Astrocyte (in vitro differentiated cells and primary cell): ENCODE measurements at regions not wholly inside any gene's neighbourhood (a gene's known extent, or its start where the extent isn't known, plus 50 kb on each side); places are given as distances from the start of the nearest gene placed in this dataset.

Experiments used
- DNase-seq: peaks from one replicate; pipeline ENCODE4 v3.0.0-alpha.2; 2010; ENCODE audit warnings: low read depth
- FAIRE-seq: peaks from 2 replicates; lab custom pipeline; 2011; peaks lifted over from hg19 to GRCh38; lab: Jason Lieb, UNC
- H2AFZ ChIP-seq: 2 replicates; pipeline ENCODE4 v1.6.0; 2012; ENCODE audit warnings: low read depth, low read length, inconsistent platforms
- H3K27ac ChIP-seq: 2 replicates; pipeline ENCODE4 v1.5.1; 2011; ENCODE audit warnings: low read depth, low read length, inconsistent platforms
- H3K27me3 ChIP-seq: 2 replicates; pipeline ENCODE4 v1.6.0; 2011; ENCODE audit warnings: low read length, inconsistent platforms; ENCODE audit not compliant: insufficient read depth
- H3K36me3 ChIP-seq: 2 replicates; pipeline ENCODE4 v1.5.1; 2011; ENCODE audit warnings: low read length, inconsistent platforms; ENCODE audit not compliant: insufficient read depth
- H3K4me1 ChIP-seq: 2 replicates; pipeline ENCODE4 v1.5.1; 2011; ENCODE audit warnings: low read length, inconsistent platforms; ENCODE audit not compliant: insufficient read depth
- H3K4me2 ChIP-seq: 2 replicates; pipeline ENCODE4 v1.6.0; 2012; ENCODE audit warnings: low read length, inconsistent platforms
- H3K4me3 ChIP-seq: 2 replicates; pipeline ENCODE4 v1.5.1; 2011; ENCODE audit warnings: low read depth, mild to moderate bottlenecking, low read length, inconsistent platforms; ENCODE audit not compliant: insufficient read depth
- H3K79me2 ChIP-seq: 2 replicates; pipeline ENCODE4 v1.6.0; 2012; ENCODE audit warnings: mild to moderate bottlenecking, low read length, inconsistent platforms; ENCODE audit not compliant: insufficient read depth
- H3K9ac ChIP-seq: 2 replicates; pipeline ENCODE4 v1.6.0; 2012; ENCODE audit warnings: mild to moderate bottlenecking, low read length, inconsistent platforms
- H3K9me3 ChIP-seq: 2 replicates; pipeline ENCODE4 v1.5.1; 2012; ENCODE audit warnings: low read depth, mild to moderate bottlenecking, low read length, inconsistent platforms; ENCODE audit not compliant: insufficient read depth
- H4K20me1 ChIP-seq: 2 replicates; pipeline ENCODE4 v1.6.0; 2012; ENCODE audit warnings: low read length, inconsistent platforms; ENCODE audit not compliant: insufficient read depth
- H3K27ac Mint-ChIP-seq: one replicate; pipeline ENCODE4 v1.8.0; 2021; ENCODE audit warnings: mild to moderate bottlenecking, mixed read lengths; ENCODE audit not compliant: unreplicated experiment
- H3K27me3 Mint-ChIP-seq: one replicate; pipeline ENCODE4 v1.8.0; 2021; ENCODE audit warnings: low read depth, mixed read lengths; ENCODE audit not compliant: unreplicated experiment
- H3K36me3 Mint-ChIP-seq: one replicate; pipeline ENCODE4 v1.8.0; 2021; ENCODE audit warnings: low read depth, mixed read lengths; ENCODE audit not compliant: unreplicated experiment
- H3K4me1 Mint-ChIP-seq: one replicate; pipeline ENCODE4 v1.8.0; 2021; ENCODE audit warnings: low read depth, mixed read lengths; ENCODE audit not compliant: unreplicated experiment
- H3K4me3 Mint-ChIP-seq: one replicate; pipeline ENCODE4 v1.8.0; 2021; ENCODE audit warnings: mild to moderate bottlenecking, moderate library complexity, mixed read lengths; ENCODE audit not compliant: unreplicated experiment
- H3K9me3 Mint-ChIP-seq: one replicate; pipeline ENCODE4 v1.8.0; 2021; ENCODE audit warnings: mild to moderate bottlenecking, mixed read lengths; ENCODE audit not compliant: unreplicated experiment
- EZH2 ChIP-seq: IDR thresholded peaks from 2 replicates; pipeline ENCODE4 v1.6.1; 2012; ENCODE audit warnings: mild to moderate bottlenecking, low read length, inconsistent platforms; ENCODE audit not compliant: insufficient read depth
- TF ChIP-seq, protein P1 (sequence below): IDR thresholded peaks from 2 replicates; pipeline ENCODE4 v1.5.1; 2011; ENCODE audit warnings: low read depth, mild to moderate bottlenecking, inconsistent platforms, low read length, moderate library complexity; ENCODE audit not compliant: insufficient read depth

DNA sequence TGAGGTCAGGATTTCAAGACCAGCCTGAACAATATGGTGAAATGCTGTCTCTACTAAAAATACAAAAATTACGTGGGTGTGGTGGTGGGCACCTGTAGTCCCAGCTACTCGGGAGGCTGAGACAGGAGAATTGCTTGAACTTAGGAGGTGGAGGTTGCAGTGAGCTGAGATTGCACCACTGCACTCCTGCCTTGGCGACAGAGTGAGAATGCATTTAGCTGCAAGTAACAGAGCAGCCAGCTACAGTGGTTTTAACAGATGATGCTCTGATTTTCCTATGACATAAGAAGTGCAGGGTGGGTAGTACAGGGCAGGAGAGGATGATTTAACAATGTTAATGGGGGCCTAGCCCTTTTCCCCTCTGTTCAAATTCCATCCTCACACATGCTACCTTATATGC, 267.9 kb downstream of the RPLP1 start:
- peaks cover 14% of the 10 kb centered on the region for H3K4me1 Mint-ChIP-seq
- H3K9me3 Mint-ChIP-seq = peaks cover 15% of the 10 kb centered on the region
- Histone ChIP-seq H3K27me3 (peaks cover 13% of the 10 kb centered on the region), H3K9ac (no peak overlapping the region), H3K4me3 (no peak overlapping the region), H3K4me2 (no peak overlapping the region), H3K9me3 (no peaks in the 10 kb centered on the region), H3K79me2 (no peaks in the 10 kb centered on the region), H3K27ac (no peak overlapping the region), H3K36me3 (no peaks in the 10 kb centered on the region), H4K20me1 (no peaks in the 10 kb centered on the region), H2AFZ (no peak overlapping the region), H3K4me1 (no peaks in the 10 kb centered on the region)
- no peak overlapping the region for H3K27ac Mint-ChIP-seq
- H3K4me3 Mint-ChIP-seq = no peak overlapping the region
- DNase-seq (no peak), FAIRE-seq (no peak)
- H3K27me3 Mint-ChIP-seq = peaks cover 54% of the 10 kb centered on the region
- peaks cover 7% of the 10 kb centered on the region for H3K36me3 Mint-ChIP-seq
- no peak for TF ChIP-seq EZH2
- TF ChIP-seq, protein P1, sequence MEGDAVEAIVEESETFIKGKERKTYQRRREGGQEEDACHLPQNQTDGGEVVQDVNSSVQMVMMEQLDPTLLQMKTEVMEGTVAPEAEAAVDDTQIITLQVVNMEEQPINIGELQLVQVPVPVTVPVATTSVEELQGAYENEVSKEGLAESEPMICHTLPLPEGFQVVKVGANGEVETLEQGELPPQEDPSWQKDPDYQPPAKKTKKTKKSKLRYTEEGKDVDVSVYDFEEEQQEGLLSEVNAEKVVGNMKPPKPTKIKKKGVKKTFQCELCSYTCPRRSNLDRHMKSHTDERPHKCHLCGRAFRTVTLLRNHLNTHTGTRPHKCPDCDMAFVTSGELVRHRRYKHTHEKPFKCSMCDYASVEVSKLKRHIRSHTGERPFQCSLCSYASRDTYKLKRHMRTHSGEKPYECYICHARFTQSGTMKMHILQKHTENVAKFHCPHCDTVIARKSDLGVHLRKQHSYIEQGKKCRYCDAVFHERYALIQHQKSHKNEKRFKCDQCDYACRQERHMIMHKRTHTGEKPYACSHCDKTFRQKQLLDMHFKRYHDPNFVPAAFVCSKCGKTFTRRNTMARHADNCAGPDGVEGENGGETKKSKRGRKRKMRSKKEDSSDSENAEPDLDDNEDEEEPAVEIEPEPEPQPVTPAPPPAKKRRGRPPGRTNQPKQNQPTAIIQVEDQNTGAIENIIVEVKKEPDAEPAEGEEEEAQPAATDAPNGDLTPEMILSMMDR = no peak

DNA sequence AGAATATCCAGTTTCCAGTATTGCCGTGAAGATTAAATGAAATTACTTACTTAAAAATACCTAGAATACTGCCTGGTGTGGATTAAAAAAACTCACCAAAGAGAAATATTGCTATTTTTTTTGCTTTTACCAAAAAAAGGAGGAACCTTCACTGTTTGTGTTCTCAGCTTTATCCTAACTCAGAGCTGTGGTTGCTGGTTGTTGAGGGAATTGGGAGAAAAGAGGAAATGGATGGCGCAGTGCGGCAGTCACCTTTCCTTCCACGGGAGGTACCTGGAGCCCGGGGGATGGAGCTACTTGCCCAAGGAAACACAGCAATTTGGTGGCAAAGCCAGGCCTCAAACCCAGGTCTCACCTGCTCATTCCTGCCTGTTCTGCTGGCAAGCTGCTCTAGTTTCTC, 270.3 kb downstream of the RPLP1 start:
- Histone ChIP-seq H4K20me1 (no peaks in the 10 kb centered on the region), H2AFZ (no peak overlapping the region), H3K4me1 (no peaks in the 10 kb centered on the region), H3K27me3 (peaks cover 14% of the 10 kb centered on the region), H3K9me3 (no peaks in the 10 kb centered on the region), H3K4me3 (no peak overlapping the region), H3K9ac (no peak overlapping the region), H3K4me2 (no peak overlapping the region), H3K79me2 (no peaks in the 10 kb centered on the region), H3K27ac (no peak overlapping the region), H3K36me3 (no peaks in the 10 kb centered on the region)
- no peak overlapping the region for H3K4me3 Mint-ChIP-seq
- peaks cover 14% of the 10 kb centered on the region for H3K4me1 Mint-ChIP-seq
- DNase-seq (no peak), FAIRE-seq (no peak)
- H3K9me3 Mint-ChIP-seq = peaks cover 12% of the 10 kb centered on the region
- peaks cover 67% of the 10 kb centered on the region for H3K27me3 Mint-ChIP-seq
- no peak overlapping the region for H3K27ac Mint-ChIP-seq
- TF ChIP-seq, protein P1 = no peak
- TF ChIP-seq EZH2 = no peak
- H3K36me3 Mint-ChIP-seq = peaks cover 7% of the 10 kb centered on the region

DNA sequence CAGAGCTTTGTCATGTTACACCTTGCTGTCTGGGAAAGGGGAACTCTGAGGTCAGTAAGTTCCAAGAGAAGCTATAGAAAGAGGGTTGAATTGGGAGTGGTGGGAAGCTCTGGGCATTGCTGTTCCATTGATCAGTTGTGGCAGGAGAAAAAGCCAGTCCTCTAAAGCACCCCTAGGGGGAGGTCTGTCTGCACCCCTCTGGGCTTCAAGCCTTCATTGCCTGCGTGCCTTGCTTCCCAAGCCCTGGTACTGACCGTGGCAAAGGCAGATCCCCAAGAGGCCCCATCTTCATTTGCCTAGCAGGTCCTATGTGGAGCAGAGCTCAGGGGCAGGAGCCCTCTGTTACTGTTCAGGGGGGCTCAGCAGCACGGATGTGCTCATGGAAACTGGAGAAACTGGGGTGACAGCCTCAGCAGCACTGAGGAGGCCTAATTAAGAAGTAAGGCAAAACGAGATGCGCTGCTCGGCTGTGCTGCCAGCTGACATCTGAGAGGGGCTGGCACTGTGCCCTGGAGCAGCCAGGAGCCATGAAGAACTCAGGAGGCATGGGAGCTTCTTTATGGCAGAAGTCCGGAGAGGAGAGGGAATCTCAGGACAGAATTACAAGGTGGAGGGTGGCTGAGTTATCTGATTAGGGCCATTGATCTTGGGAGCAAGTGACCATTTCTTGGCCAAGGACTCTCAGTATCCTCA, 270.9 kb downstream of the RPLP1 start:
- peaks cover 67% of the 10 kb centered on the region for H3K27me3 Mint-ChIP-seq
- H3K4me1 Mint-ChIP-seq = peaks cover 14% of the 10 kb centered on the region

More for the DNA sequence above, 270.9 kb downstream of the RPLP1 start:
- Mint-ChIP-seq H3K4me3 (no peak overlapping the region), H3K36me3 (peaks cover 7% of the 10 kb centered on the region), H3K9me3 (peaks cover 12% of the 10 kb centered on the region), H3K27ac (no peak overlapping the region)
- Histone ChIP-seq H2AFZ (no peak overlapping the region), H4K20me1 (no peaks in the 10 kb centered on the region), H3K36me3 (no peaks in the 10 kb centered on the region), H3K27me3 (peaks cover 17% of the 10 kb centered on the region), H3K9me3 (no peaks in the 10 kb centered on the region), H3K27ac (no peak overlapping the region), H3K79me2 (no peaks in the 10 kb centered on the region), H3K4me2 (no peak overlapping the region), H3K4me3 (no peak overlapping the region), H3K9ac (no peak overlapping the region), H3K4me1 (no peaks in the 10 kb centered on the region)
- FAIRE-seq = no peak
- DNase-seq = no peak
- TF ChIP-seq, protein P1 = no peak
